GM23338 (cell line): ENCODE measurements at regions not wholly inside any gene's neighbourhood (a gene's known extent, or its start where the extent isn't known, plus 50 kb on each side); places are given as distances from the start of the nearest gene placed in this dataset.

ENCODE experiments used
- ATAC-seq: fragments of 200-7000 bp; cut with Tn5 transposase; 3 replicates; pipeline ENCODE4 v1.9.1; 2020
- DNase-seq: peaks from one replicate; pipeline ENCODE4 v3.0.0-alpha.2; 2015; ENCODE audit warnings: low spot score
- H2AFZ ChIP-seq: fragments of 200-600 bp; sonication (generic); 2 replicates; pipeline ENCODE4 v1.8.0; 2016; ENCODE audit warnings: antibody characterized with exemption, mild to moderate bottlenecking, moderate library complexity
- H3F3A ChIP-seq: fragments of 200-600 bp; sonication (generic); replicated peaks from 2 replicates; pipeline ENCODE4 v1.8.0; 2017; ENCODE audit warnings: antibody characterized with exemption, mixed run types, low read depth
- H3K27ac ChIP-seq: fragments of 200-600 bp; sonication (generic); 2 replicates; pipeline ENCODE4 v1.6.1; 2016; ENCODE audit warnings: low read depth
- H3K27me3 ChIP-seq: fragments of 200-600 bp; sonication (generic); 2 replicates; pipeline ENCODE4 v1.8.0; 2016; ENCODE audit warnings: mild to moderate bottlenecking, mixed run types, moderate library complexity; ENCODE audit not compliant: insufficient read depth
- H3K36me3 ChIP-seq: fragments of 200-600 bp; sonication (generic); 2 replicates; pipeline ENCODE4 v1.8.0; 2016; ENCODE audit warnings: mild to moderate bottlenecking; ENCODE audit not compliant: insufficient read depth
- H3K4me1 ChIP-seq: fragments of 200-600 bp; sonication (generic); 2 replicates; pipeline ENCODE4 v1.8.0; 2016; ENCODE audit warnings: mild to moderate bottlenecking, moderate library complexity; ENCODE audit not compliant: insufficient read depth
- H3K4me2 ChIP-seq: fragments of 200-600 bp; sonication (generic); 2 replicates; pipeline ENCODE4 v1.7.1; 2017; ENCODE audit warnings: mixed run types
- H3K4me3 ChIP-seq: fragments of 200-600 bp; sonication (generic); 2 replicates; pipeline ENCODE4 v1.6.1; 2016; ENCODE audit warnings: mixed run types
- H3K79me2 ChIP-seq: fragments of 200-600 bp; sonication (generic); replicated peaks from 2 replicates; pipeline ENCODE4 v1.8.0; 2017; ENCODE audit warnings: mild to moderate bottlenecking; ENCODE audit not compliant: insufficient read depth
- H3K9me2 ChIP-seq: fragments of 200-600 bp; sonication (generic); 2 replicates; pipeline ENCODE4 v1.8.0; 2017; ENCODE audit not compliant: insufficient read depth
- H4K20me1 ChIP-seq: fragments of 200-600 bp; sonication (generic); replicated peaks from 2 replicates; pipeline ENCODE4 v1.8.0; 2017; ENCODE audit warnings: mild to moderate bottlenecking; ENCODE audit not compliant: insufficient read depth
- H3K27ac Mint-ChIP-seq: 2 replicates; pipeline ENCODE4 v1.8.0; 2020; ENCODE audit warnings: inconsistent platforms, mild to moderate bottlenecking, moderate library complexity, mixed read lengths
- H3K27me3 Mint-ChIP-seq: 3 replicates; pipeline ENCODE4 v1.8.0; 2022; ENCODE audit warnings: low read depth, mild to moderate bottlenecking, moderate library complexity, mixed read lengths, inconsistent platforms; ENCODE audit not compliant: insufficient read depth, poor library complexity
- H3K36me3 Mint-ChIP-seq: 3 replicates; pipeline ENCODE4 v1.8.0; 2021; ENCODE audit warnings: low read depth, mild to moderate bottlenecking, inconsistent platforms, moderate library complexity, mixed read lengths
- H3K4me1 Mint-ChIP-seq: 3 replicates; pipeline ENCODE4 v1.8.0; 2020; ENCODE audit warnings: mild to moderate bottlenecking, inconsistent platforms, mixed read lengths
- H3K4me3 Mint-ChIP-seq: 3 replicates; pipeline ENCODE4 v1.8.0; 2021; ENCODE audit warnings: moderate library complexity, mild to moderate bottlenecking, inconsistent platforms, mixed read lengths
- H3K9me3 Mint-ChIP-seq: 3 replicates; pipeline ENCODE4 v1.8.0; 2020; ENCODE audit warnings: moderate library complexity, mild to moderate bottlenecking, inconsistent platforms, mixed read lengths
- CREB1 ChIP-seq: fragments of 250-450 bp; sonication (Bioruptor Pico); IDR thresholded peaks from 2 replicates; pipeline ENCODE4 v1.5.0; 2020; ENCODE audit warnings: low read depth, mild to moderate bottlenecking, moderate library complexity
- EZH2phosphoT487 ChIP-seq: fragments of 200-600 bp; sonication (generic); IDR thresholded peaks from one replicate; pipeline ENCODE4 v1.8.1; 2018; ENCODE audit warnings: antibody characterized with exemption; ENCODE audit not compliant: unreplicated experiment
- JUNB ChIP-seq: IDR thresholded peaks from one replicate; pipeline ENCODE4 v1.6.1; 2016; ENCODE audit warnings: antibody characterized with exemption; ENCODE audit not compliant: unreplicated experiment
- NANOG ChIP-seq: IDR thresholded peaks from 2 replicates; pipeline ENCODE4 v1.6.1; 2016; ENCODE audit warnings: antibody characterized with exemption, borderline replicate concordance
- STAT1 ChIP-seq: IDR thresholded peaks from one replicate; pipeline ENCODE4 v1.6.1; 2016; ENCODE audit warnings: antibody characterized with exemption; ENCODE audit not compliant: unreplicated experiment
- ZNF114 ChIP-seq: fragments of 250-450 bp; sonication (Bioruptor Pico); IDR thresholded peaks from 2 replicates; pipeline ENCODE4 v1.5.0; 2020; ENCODE audit warnings: mild to moderate bottlenecking, moderate library complexity
- ZNF331 ChIP-seq: fragments of 250-450 bp; sonication (Bioruptor Pico); IDR thresholded peaks from 2 replicates; pipeline ENCODE4 v1.5.0; 2020; ENCODE audit warnings: low read depth, mild to moderate bottlenecking, moderate library complexity
- TF ChIP-seq, protein P1 (sequence below), 2 experiments: fragments of 200-600 bp in 1 of 2; sonication (generic) in 1 of 2; conservative IDR thresholded peaks; 2 replicates each; pipeline versions ENCODE4 v1.5.1 to v1.6.1; 2016 to 2017; ENCODE audit warnings: antibody characterized with exemption in 2 of 2, low read depth in 2 of 2, mild to moderate bottlenecking in 2 of 2, moderate library complexity in 1 of 2
- TF ChIP-seq, protein P2 (sequence below): fragments of 250-450 bp; sonication (Bioruptor Pico); IDR thresholded peaks from 2 replicates; pipeline ENCODE4 v1.5.0; 2020; ENCODE audit warnings: mild to moderate bottlenecking, moderate library complexity
- TF ChIP-seq, protein P3 (sequence below): IDR thresholded peaks from 2 replicates; pipeline ENCODE4 v1.6.1; 2016; ENCODE audit warnings: antibody characterized with exemption

DNA sequence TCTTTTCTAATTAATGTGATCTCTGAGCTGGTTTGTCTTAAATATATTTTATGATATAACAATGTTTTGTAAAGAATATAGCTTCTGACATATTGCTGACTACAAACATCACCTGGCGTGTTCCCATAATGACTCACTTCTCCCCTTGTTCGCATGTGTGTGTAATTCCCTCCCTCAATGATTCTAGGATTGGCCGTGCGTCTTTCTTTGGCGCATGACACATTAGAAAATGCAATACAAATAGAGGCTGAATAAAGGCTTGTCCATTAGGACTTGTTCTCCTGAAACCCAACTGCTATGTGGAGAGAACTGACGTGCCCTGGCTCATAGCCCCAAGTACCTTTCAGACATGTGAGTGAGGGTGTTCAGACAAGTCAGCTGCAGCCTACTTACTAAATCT, 159.7 kb upstream of the CDH20 start:
- Mint-ChIP-seq H3K36me3 (peaks cover 8% of the 10 kb centered on the region; the same call in 1 of the 3 replicates), H3K4me1 (peaks cover 8% of the 10 kb centered on the region; the same call in 2 of the 3 replicates), H3K27ac (no peak overlapping the region), H3K9me3 (peaks cover 15% of the 10 kb centered on the region; the same call in 2 of the 3 replicates), H3K4me3 (no peak overlapping the region), H3K27me3 (no peaks in the 10 kb centered on the region)
- DNase-seq (no peak), ATAC-seq (no peak)
- TF ChIP-seq, protein P1, sequence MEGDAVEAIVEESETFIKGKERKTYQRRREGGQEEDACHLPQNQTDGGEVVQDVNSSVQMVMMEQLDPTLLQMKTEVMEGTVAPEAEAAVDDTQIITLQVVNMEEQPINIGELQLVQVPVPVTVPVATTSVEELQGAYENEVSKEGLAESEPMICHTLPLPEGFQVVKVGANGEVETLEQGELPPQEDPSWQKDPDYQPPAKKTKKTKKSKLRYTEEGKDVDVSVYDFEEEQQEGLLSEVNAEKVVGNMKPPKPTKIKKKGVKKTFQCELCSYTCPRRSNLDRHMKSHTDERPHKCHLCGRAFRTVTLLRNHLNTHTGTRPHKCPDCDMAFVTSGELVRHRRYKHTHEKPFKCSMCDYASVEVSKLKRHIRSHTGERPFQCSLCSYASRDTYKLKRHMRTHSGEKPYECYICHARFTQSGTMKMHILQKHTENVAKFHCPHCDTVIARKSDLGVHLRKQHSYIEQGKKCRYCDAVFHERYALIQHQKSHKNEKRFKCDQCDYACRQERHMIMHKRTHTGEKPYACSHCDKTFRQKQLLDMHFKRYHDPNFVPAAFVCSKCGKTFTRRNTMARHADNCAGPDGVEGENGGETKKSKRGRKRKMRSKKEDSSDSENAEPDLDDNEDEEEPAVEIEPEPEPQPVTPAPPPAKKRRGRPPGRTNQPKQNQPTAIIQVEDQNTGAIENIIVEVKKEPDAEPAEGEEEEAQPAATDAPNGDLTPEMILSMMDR (conservative IDR thresholded peaks at IDR 0.05; ENCODE audit: low read depth in 2 of 2) = no peak
- no peak for TF ChIP-seq NANOG
- TF ChIP-seq, protein P2, sequence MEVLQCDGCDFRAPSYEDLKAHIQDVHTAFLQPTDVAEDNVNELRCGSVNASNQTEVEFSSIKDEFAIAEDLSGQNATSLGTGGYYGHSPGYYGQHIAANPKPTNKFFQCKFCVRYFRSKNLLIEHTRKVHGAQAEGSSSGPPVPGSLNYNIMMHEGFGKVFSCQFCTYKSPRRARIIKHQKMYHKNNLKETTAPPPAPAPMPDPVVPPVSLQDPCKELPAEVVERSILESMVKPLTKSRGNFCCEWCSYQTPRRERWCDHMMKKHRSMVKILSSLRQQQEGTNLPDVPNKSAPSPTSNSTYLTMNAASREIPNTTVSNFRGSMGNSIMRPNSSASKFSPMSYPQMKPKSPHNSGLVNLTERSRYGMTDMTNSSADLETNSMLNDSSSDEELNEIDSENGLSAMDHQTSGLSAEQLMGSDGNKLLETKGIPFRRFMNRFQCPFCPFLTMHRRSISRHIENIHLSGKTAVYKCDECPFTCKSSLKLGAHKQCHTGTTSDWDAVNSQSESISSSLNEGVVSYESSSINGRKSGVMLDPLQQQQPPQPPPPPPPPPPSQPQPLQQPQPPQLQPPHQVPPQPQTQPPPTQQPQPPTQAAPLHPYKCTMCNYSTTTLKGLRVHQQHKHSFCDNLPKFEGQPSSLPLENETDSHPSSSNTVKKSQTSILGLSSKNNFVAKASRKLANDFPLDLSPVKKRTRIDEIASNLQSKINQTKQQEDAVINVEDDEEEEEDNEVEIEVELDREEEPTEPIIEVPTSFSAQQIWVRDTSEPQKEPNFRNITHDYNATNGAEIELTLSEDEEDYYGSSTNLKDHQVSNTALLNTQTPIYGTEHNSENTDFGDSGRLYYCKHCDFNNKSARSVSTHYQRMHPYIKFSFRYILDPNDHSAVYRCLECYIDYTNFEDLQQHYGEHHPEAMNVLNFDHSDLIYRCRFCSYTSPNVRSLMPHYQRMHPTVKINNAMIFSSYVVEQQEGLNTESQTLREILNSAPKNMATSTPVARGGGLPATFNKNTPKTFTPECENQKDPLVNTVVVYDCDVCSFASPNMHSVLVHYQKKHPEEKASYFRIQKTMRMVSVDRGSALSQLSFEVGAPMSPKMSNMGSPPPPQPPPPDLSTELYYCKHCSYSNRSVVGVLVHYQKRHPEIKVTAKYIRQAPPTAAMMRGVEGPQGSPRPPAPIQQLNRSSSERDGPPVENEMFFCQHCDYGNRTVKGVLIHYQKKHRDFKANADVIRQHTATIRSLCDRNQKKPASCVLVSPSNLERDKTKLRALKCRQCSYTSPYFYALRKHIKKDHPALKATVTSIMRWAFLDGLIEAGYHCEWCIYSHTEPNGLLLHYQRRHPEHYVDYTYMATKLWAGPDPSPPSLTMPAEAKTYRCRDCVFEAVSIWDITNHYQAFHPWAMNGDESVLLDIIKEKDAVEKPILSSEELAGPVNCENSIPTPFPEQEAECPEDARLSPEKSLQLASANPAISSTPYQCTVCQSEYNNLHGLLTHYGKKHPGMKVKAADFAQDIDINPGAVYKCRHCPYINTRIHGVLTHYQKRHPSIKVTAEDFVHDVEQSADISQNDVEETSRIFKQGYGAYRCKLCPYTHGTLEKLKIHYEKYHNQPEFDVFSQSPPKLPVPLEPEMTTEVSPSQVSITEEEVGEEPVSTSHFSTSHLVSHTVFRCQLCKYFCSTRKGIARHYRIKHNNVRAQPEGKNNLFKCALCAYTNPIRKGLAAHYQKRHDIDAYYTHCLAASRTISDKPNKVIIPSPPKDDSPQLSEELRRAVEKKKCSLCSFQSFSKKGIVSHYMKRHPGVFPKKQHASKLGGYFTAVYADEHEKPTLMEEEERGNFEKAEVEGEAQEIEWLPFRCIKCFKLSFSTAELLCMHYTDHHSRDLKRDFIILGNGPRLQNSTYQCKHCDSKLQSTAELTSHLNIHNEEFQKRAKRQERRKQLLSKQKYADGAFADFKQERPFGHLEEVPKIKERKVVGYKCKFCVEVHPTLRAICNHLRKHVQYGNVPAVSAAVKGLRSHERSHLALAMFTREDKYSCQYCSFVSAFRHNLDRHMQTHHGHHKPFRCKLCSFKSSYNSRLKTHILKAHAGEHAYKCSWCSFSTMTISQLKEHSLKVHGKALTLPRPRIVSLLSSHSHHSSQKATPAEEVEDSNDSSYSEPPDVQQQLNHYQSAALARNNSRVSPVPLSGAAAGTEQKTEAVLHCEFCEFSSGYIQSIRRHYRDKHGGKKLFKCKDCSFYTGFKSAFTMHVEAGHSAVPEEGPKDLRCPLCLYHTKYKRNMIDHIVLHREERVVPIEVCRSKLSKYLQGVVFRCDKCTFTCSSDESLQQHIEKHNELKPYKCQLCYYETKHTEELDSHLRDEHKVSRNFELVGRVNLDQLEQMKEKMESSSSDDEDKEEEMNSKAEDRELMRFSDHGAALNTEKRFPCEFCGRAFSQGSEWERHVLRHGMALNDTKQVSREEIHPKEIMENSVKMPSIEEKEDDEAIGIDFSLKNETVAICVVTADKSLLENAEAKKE (CRISPR knock-in tag) = no peak
- TF ChIP-seq ZNF114 (CRISPR knock-in tag) = no peak
- no peak for TF ChIP-seq JUNB
- TF ChIP-seq, protein P3, sequence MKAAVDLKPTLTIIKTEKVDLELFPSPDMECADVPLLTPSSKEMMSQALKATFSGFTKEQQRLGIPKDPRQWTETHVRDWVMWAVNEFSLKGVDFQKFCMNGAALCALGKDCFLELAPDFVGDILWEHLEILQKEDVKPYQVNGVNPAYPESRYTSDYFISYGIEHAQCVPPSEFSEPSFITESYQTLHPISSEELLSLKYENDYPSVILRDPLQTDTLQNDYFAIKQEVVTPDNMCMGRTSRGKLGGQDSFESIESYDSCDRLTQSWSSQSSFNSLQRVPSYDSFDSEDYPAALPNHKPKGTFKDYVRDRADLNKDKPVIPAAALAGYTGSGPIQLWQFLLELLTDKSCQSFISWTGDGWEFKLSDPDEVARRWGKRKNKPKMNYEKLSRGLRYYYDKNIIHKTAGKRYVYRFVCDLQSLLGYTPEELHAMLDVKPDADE = no peak
- TF ChIP-seq CREB1 = no peak
- no peak for TF ChIP-seq STAT1
- no peak for TF ChIP-seq ZNF331 (CRISPR knock-in tag)
- TF ChIP-seq EZH2phosphoT487 = no peak
- Histone ChIP-seq H3K27me3 (no peaks in the 10 kb centered on the region), H3F3A (no peaks in the 10 kb centered on the region), H3K36me3 (no peaks in the 10 kb centered on the region), H3K4me1 (no peaks in the 10 kb centered on the region; the same call in 1 of the 2 replicates), H4K20me1 (no peaks in the 10 kb centered on the region), H3K4me3 (no peak overlapping the region), H3K79me2 (no peaks in the 10 kb centered on the region), H3K9me2 (peaks cover 3% of the 10 kb centered on the region; the same call in 1 of the 2 replicates), H2AFZ (no peak overlapping the region), H3K27ac (no peak overlapping the region), H3K4me2 (no peak overlapping the region)
